Hepatocyte (in vitro differentiated cells): ENCODE measurements at regions not wholly inside any gene's neighbourhood (a gene's known extent, or its start where the extent isn't known, plus 50 kb on each side); places are given as distances from the start of the nearest gene placed in this dataset.

Source experiments
- CTCF ChIP-seq: fragments of 200-600 bp; sonication (generic); IDR thresholded peaks from 2 replicates; pipeline ENCODE4 v1.5.1; 2016; ENCODE audit warnings: antibody characterized with exemption, mild to moderate bottlenecking; ENCODE audit not compliant: poor library complexity
- EZH2phosphoT487 ChIP-seq: fragments of 200-600 bp; sonication (generic); IDR thresholded peaks from one replicate; pipeline ENCODE4 v1.6.1; 2018; ENCODE audit warnings: antibody characterized with exemption, mild to moderate bottlenecking, low read depth, moderate library complexity; ENCODE audit not compliant: unreplicated experiment, severe bottlenecking

- TF ChIP-seq CTCF (no peak), EZH2phosphoT487 (no peak)
Measured at GRCh38 chr4:67292636-67293035, 252.7 kb downstream of the CENPC start.
